SW480 (cell line): ENCODE measurements at regions not wholly inside any gene's neighbourhood (a gene's known extent, or its start where the extent isn't known, plus 50 kb on each side); places are given as distances from the start of the nearest gene placed in this dataset.
"Not testable (repeated sequence)": the region's sequence is repeated elsewhere in the genome, so short reads cannot be mapped to it uniquely, and the experiment has no call there.

Experiments used
- DNase-seq: peaks from one replicate; pipeline ENCODE4 v3.0.0-alpha.2; 2016; ENCODE audit warnings: low spot score

- no peak for DNase-seq
Measured at GRCh38 chr6:104506429-104506828, 353.3 kb downstream of the HACE1 start.

- DNase-seq: no peak
Measured at GRCh38 chr6:104505838-104506237, 353.9 kb downstream of the HACE1 start.

- no peak for DNase-seq
Measured at GRCh38 chr6:104500265-104500664, 359.5 kb downstream of the HACE1 start.

GRCh38 chr6:104486035-104486434, 373.7 kb downstream of the HACE1 start:
- no peak for DNase-seq

GRCh38 chr6:104484626-104485025, 375.1 kb downstream of the HACE1 start:
- DNase-seq: no peak

- no peak for DNase-seq
Measured at GRCh38 chr6:104484191-104484590, 375.5 kb downstream of the HACE1 start.

GRCh38 chr6:104483225-104483834, 376.4 kb downstream of the HACE1 start:
- peak; percentile 23 for DNase-seq

GRCh38 chr6:104477569-104477968, 382.1 kb downstream of the HACE1 start:
- no peak for DNase-seq

GRCh38 chr6:104473021-104473429, 386.7 kb downstream of the HACE1 start:
- no peak for DNase-seq

GRCh38 chr6:104472021-104472901, 387.5 kb downstream of the HACE1 start:
- no peak for DNase-seq

GRCh38 chr6:104466306-104466705, 393.4 kb downstream of the HACE1 start:
- no peak for DNase-seq

GRCh38 chr6:104462811-104463599, 396.7 kb downstream of the HACE1 start:
- no peak for DNase-seq

- no peak for DNase-seq
Measured at GRCh38 chr6:104460738-104461483, 398.8 kb downstream of the HACE1 start.

- DNase-seq: no peak
Measured at GRCh38 chr6:104459543-104459942, 400.2 kb downstream of the HACE1 start.

- DNase-seq: no peak
Measured at GRCh38 chr6:104449918-104450317, 409.8 kb downstream of the HACE1 start.

- not testable (repeated sequence) for DNase-seq
Measured at GRCh38 chr6:104446101-104447080, 413.3 kb downstream of the HACE1 start.

- no peak for DNase-seq
Measured at GRCh38 chr6:104434519-104434918, 425.2 kb downstream of the HACE1 start.

GRCh38 chr6:104431096-104431495, 428.6 kb downstream of the HACE1 start:
- no peak for DNase-seq

- no peak for DNase-seq
Measured at GRCh38 chr6:104428184-104428583, 431.5 kb downstream of the HACE1 start.

GRCh38 chr6:104423691-104424090, 436.0 kb downstream of the HACE1 start:
- no peak for DNase-seq

- DNase-seq: no peak
Measured at GRCh38 chr6:104421650-104422049, 438.1 kb downstream of the HACE1 start.
